Nephron (organoid): ENCODE measurements at regions not wholly inside any gene's neighbourhood (a gene's known extent, or its start where the extent isn't known, plus 50 kb on each side); places are given as distances from the start of the nearest gene placed in this dataset.

Experiments used
- H3K27ac Mint-ChIP-seq, 3 experiments: 2 replicates each; pipeline ENCODE4 v1.8.0; 2020; ENCODE audit warnings: mixed read lengths in 3 of 3, mild to moderate bottlenecking in 2 of 3, moderate library complexity in 1 of 3
- H3K27me3 Mint-ChIP-seq: 2 replicates; pipeline ENCODE4 v1.8.0; 2021; ENCODE audit warnings: low read depth, mild to moderate bottlenecking, moderate library complexity, mixed read lengths
- H3K36me3 Mint-ChIP-seq: 2 replicates; pipeline ENCODE4 v1.8.0; 2020; ENCODE audit warnings: low read depth, mixed read lengths
- H3K4me1 Mint-ChIP-seq: 2 replicates; pipeline ENCODE4 v1.8.0; 2020; ENCODE audit warnings: mixed read lengths
- H3K4me3 Mint-ChIP-seq, 3 experiments: 2 replicates each; pipeline ENCODE4 v1.8.0; 2020; ENCODE audit warnings: mild to moderate bottlenecking in 3 of 3, mixed read lengths in 3 of 3, moderate library complexity in 2 of 3
- H3K9me3 Mint-ChIP-seq: 2 replicates; pipeline ENCODE4 v1.8.0; 2020; ENCODE audit warnings: mixed read lengths
- CTCF ChIP-seq, 3 experiments: fragments of 200-600 bp; sonication (generic); IDR thresholded peaks; one replicate each; pipeline ENCODE4 v1.5.0; 2021; ENCODE audit warnings: antibody characterized with exemption in 3 of 3; ENCODE audit not compliant: unreplicated experiment in 3 of 3

GRCh38 chrX:15142084-15142715 is 127.7 kb downstream of the ASB9 start:
- Mint-ChIP-seq H3K9me3 (no peaks in the 10 kb centered on the region), H3K4me1 (no peaks in the 10 kb centered on the region), H3K27me3 (no peaks in the 10 kb centered on the region), H3K4me3 (no peak overlapping the region), H3K36me3 (no peaks in the 10 kb centered on the region), H3K27ac (no peak overlapping the region)
- TF ChIP-seq CTCF (IDR thresholded peaks at IDR 0.05; ENCODE audit: unreplicated experiment in 3 of 3) = no peak

GRCh38 chrX:15136795-15137194 is 133.1 kb downstream of the ASB9 start:
- peaks cover 3% of the 10 kb centered on the region for H3K9me3 Mint-ChIP-seq
- no peaks in the 10 kb centered on the region for H3K36me3 Mint-ChIP-seq
- H3K27me3 Mint-ChIP-seq = no peaks in the 10 kb centered on the region
- H3K27ac Mint-ChIP-seq = no peak overlapping the region
- no peaks in the 10 kb centered on the region for H3K4me1 Mint-ChIP-seq
- TF ChIP-seq CTCF (IDR thresholded peaks at IDR 0.05; ENCODE audit: unreplicated experiment in 3 of 3) = no peak
- no peak overlapping the region for H3K4me3 Mint-ChIP-seq

- H3K4me3 Mint-ChIP-seq = no peak overlapping the region
- H3K9me3 Mint-ChIP-seq = peaks cover 7% of the 10 kb centered on the region
- no peak for TF ChIP-seq CTCF (IDR thresholded peaks at IDR 0.05; ENCODE audit: unreplicated experiment in 3 of 3)
- H3K27me3 Mint-ChIP-seq = no peaks in the 10 kb centered on the region
- no peak overlapping the region for H3K27ac Mint-ChIP-seq
- no peaks in the 10 kb centered on the region for H3K4me1 Mint-ChIP-seq
- H3K36me3 Mint-ChIP-seq = no peaks in the 10 kb centered on the region
Measured at GRCh38 chrX:15129412-15129811, 140.5 kb downstream of the ASB9 start.

GRCh38 chrX:15128861-15129260 is 141.0 kb downstream of the ASB9 start:
- H3K4me1 Mint-ChIP-seq = no peaks in the 10 kb centered on the region
- no peaks in the 10 kb centered on the region for H3K36me3 Mint-ChIP-seq
- TF ChIP-seq CTCF (IDR thresholded peaks at IDR 0.05; ENCODE audit: unreplicated experiment in 3 of 3) = no peak
- no peak overlapping the region for H3K4me3 Mint-ChIP-seq
- no peak overlapping the region for H3K27ac Mint-ChIP-seq
- H3K27me3 Mint-ChIP-seq = no peaks in the 10 kb centered on the region
- H3K9me3 Mint-ChIP-seq = peaks cover 4% of the 10 kb centered on the region

GRCh38 chrX:15127010-15127409 is 142.9 kb downstream of the ASB9 start:
- TF ChIP-seq CTCF (IDR thresholded peaks at IDR 0.05; ENCODE audit: unreplicated experiment in 3 of 3) = no peak
- H3K27ac Mint-ChIP-seq = no peak overlapping the region
- peaks cover 4% of the 10 kb centered on the region for H3K9me3 Mint-ChIP-seq
- no peaks in the 10 kb centered on the region for H3K36me3 Mint-ChIP-seq
- H3K4me3 Mint-ChIP-seq = no peak overlapping the region
- no peaks in the 10 kb centered on the region for H3K4me1 Mint-ChIP-seq
- H3K27me3 Mint-ChIP-seq = no peaks in the 10 kb centered on the region

GRCh38 chrX:15116900-15117299 is 153.0 kb downstream of the ASB9 start:
- H3K36me3 Mint-ChIP-seq = no peaks in the 10 kb centered on the region
- no peak for TF ChIP-seq CTCF (IDR thresholded peaks at IDR 0.05; ENCODE audit: unreplicated experiment in 3 of 3)
- peaks cover 5% of the 10 kb centered on the region for H3K9me3 Mint-ChIP-seq
- no peaks in the 10 kb centered on the region for H3K27me3 Mint-ChIP-seq
- no peak overlapping the region for H3K4me3 Mint-ChIP-seq
- no peaks in the 10 kb centered on the region for H3K4me1 Mint-ChIP-seq
- H3K27ac Mint-ChIP-seq = no peak overlapping the region
